Right forelimb (tissue), 1 donor: ENCODE measurements at regions not wholly inside any gene's neighbourhood (a gene's known extent, or its start where the extent isn't known, plus 50 kb on each side); places are given as distances from the start of the nearest gene placed in this dataset.
"Not testable (repeated sequence)": the region's sequence is repeated elsewhere in the genome, so short reads cannot be mapped to it uniquely, and the experiment has no call there.

Experiments used
- DNase-seq: peaks from one replicate; pipeline ENCODE4 v3.0.0-alpha.2; 2018

GRCh38 chr1:221477252-221477651 lies 264.6 kb downstream of the DUSP10 start:
- DNase-seq, result no peak

- peak; percentile 56 for DNase-seq
These were observed 263.6 kb downstream of the DUSP10 start for GRCh38 chr1:221478050-221478949.

GRCh38 chr1:221487781-221488524 lies 253.9 kb downstream of the DUSP10 start:
- no peak for DNase-seq

DNA sequence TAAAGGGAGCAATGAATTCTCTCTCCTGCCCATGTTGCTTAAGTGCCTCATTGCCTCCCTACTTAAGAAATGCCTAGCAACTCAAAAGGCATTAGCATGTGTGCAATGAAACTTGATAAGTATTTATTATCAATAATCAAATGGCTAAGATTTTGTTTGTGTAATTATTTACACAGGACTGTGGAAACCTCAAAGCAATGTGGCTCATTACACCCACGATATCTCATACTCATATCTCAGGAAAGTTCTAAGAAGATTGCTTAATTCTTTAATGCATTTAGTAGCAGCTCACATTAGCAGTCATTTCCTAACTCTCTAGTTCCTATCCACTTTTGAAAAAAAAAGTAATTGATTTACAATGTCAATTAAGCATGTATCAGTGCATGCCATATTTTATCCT lies 253.3 kb downstream of the DUSP10 start:
- no peak for DNase-seq

DNA sequence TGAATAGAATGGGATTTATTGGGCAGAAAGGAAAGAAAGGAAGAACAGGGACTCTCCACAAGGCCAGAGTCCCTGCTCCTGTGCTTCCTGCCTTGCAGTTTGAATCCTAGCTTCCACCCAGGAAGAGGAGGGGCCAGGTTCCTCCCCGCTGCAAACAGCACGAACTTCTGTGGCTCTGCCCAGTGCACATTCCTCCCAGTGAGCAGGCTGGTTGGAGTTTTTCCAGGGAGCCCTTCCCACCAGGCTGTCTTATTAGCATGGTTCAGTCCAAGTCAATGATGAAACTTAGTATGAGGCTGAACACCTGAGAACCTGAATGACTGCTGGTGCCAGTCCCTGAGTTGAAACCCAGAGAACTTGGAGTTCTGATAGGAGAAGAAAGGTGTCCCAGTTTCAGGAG lies 247.2 kb downstream of the DUSP10 start:
- no peak for DNase-seq

GRCh38 chr1:221497046-221497445 lies 244.8 kb downstream of the DUSP10 start:
- DNase-seq, result no peak

DNA sequence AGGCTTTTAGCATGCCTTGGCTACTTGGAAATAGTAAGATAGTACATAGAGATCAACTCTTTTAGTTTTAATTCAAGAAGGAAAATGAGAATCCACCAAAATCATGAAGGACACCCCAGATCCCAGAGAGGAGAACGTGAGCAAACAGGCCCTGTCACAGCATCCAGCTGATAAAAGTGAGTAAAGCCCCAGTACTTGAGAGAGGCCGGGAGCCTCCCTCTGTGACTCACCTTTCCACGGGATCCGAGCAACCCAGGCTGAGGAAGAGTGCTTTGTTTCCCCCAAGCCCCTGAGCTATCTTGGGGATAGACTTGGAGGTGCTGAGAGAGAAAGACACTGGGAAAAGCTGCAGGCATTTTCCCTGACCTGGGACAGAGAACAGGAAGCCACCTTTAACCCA lies 238.6 kb downstream of the DUSP10 start:
- no peak for DNase-seq

GRCh38 chr1:221509575-221510355 lies 232.1 kb downstream of the DUSP10 start:
- DNase-seq, result no peak

- no peak for DNase-seq
These were observed 230.9 kb downstream of the DUSP10 start for GRCh38 chr1:221510793-221511503.

DNA sequence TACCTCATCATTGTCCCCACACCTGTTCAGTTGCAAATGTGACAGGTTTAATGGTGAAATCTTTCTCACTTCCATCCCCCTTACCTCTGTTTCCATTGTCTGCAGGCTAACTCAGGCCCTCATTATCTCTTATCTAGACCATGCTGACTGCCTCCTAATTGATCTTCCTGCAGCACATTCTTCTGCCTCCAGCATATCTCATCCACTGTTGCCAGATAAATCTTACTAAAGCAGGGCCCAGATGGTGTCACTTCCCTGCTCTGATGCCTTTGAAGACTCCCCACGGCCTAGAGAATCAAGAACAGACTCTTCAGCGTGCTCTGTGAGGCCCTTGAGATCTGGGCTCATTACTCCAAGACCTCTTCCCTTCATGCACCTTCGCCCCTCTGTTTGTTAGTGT lies 230.1 kb downstream of the DUSP10 start:
- no peak for DNase-seq

- no peak for DNase-seq
These were observed 227.1 kb downstream of the DUSP10 start for GRCh38 chr1:221514806-221515205.

GRCh38 chr1:221515496-221515895 lies 226.4 kb downstream of the DUSP10 start:
- no peak for DNase-seq

GRCh38 chr1:221517961-221518360 lies 223.9 kb downstream of the DUSP10 start:
- DNase-seq, result no peak

DNA sequence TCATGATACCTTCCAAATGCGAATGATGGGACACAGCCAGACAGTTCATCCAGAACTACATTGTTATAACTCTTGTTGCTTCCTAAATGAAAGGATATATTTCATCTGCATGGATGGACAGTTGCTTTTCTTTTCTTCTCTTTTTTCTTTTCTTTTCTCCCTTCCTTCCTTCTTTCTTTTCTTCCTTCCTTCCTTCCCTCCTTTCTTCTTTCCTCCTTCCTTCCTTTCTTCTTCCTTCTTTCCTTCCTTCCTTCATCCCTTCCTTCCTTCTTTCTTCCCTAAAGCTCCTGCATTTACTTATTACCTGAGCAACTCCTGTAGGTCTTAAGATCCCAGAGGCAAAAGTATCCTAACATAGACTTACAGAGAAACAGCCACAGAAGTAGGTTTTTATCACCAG lies 221.6 kb downstream of the DUSP10 start:
- no peak for DNase-seq

- no peak for DNase-seq
These were observed 220.2 kb downstream of the DUSP10 start for GRCh38 chr1:221521686-221522085.

GRCh38 chr1:221522529-221522940 lies 219.4 kb downstream of the DUSP10 start:
- DNase-seq, result no peak

- no peak for DNase-seq
These were observed 216.1 kb downstream of the DUSP10 start for GRCh38 chr1:221525749-221526148.

GRCh38 chr1:221527302-221527701 lies 214.6 kb downstream of the DUSP10 start:
- DNase-seq, result no peak

GRCh38 chr1:221527886-221528624 lies 213.8 kb downstream of the DUSP10 start:
- no peak for DNase-seq

GRCh38 chr1:221530159-221530558 lies 211.7 kb downstream of the DUSP10 start:
- DNase-seq, result not testable (repeated sequence)

DNA sequence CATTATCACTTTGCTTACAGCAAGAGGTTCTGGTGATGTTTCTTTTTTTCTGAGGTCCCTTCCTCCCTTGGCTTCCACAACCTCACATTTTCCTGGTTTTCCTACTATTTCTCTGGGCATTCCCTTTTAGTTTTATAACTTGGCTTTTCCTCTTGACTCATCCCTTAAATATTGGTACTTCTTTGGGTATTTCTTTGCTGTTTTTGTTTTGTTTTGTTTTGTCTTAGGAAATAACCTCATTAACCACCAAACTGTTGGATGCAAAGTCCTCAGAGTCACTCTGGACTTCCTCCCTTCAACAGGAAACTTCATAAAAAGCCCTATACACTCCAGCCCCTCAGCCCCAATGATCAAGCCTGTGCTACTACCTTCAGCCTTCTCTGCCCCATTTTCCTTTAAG lies 211.1 kb downstream of the DUSP10 start:
- no peak for DNase-seq
